Fibroblast of skin of back (primary cell): ENCODE measurements at regions not wholly inside any gene's neighbourhood (a gene's known extent, or its start where the extent isn't known, plus 50 kb on each side); places are given as distances from the start of the nearest gene placed in this dataset.
"Not testable (repeated sequence)": the region's sequence is repeated elsewhere in the genome, so short reads cannot be mapped to it uniquely, and the experiment has no call there.

Experiments used
- DNase-seq: peaks from one replicate; pipeline ENCODE4 v3.0.0-alpha.2; 2013

GRCh38 chr6:84916704-84917103, 152.3 kb upstream of the TBX18 start:
- DNase-seq: no peak

GRCh38 chr6:84912472-84913322, 148.3 kb upstream of the TBX18 start:
- DNase-seq: no peak

GRCh38 chr6:84910906-84911607, 146.7 kb upstream of the TBX18 start:
- DNase-seq: no peak

GRCh38 chr6:84908304-84908904, 144.0 kb upstream of the TBX18 start:
- DNase-seq: peak; percentile 33

- no peak for DNase-seq
Observed at GRCh38 chr6:84906514-84906913, 142.1 kb upstream of the TBX18 start.

- DNase-seq: no peak
Observed at GRCh38 chr6:84905823-84906222, 141.4 kb upstream of the TBX18 start.

- DNase-seq: no peak
Observed at GRCh38 chr6:84902354-84902928, 138.0 kb upstream of the TBX18 start.

- peak; percentile 80 for DNase-seq
Observed at GRCh38 chr6:84897988-84898594, 133.7 kb upstream of the TBX18 start.

- no peak for DNase-seq
Observed at GRCh38 chr6:84897011-84897410, 132.6 kb upstream of the TBX18 start.

GRCh38 chr6:84892671-84893070, 128.3 kb upstream of the TBX18 start:
- peak; percentile 97 for DNase-seq

- peak; percentile 87 for DNase-seq
Observed at GRCh38 chr6:84882768-84883766, 118.7 kb upstream of the TBX18 start.

GRCh38 chr6:84879385-84879784, 115.0 kb upstream of the TBX18 start:
- DNase-seq: not testable (repeated sequence)

- no peak for DNase-seq
Observed at GRCh38 chr6:84877515-84878210, 113.3 kb upstream of the TBX18 start.

- no peak for DNase-seq
Observed at GRCh38 chr6:84876723-84877514, 112.5 kb upstream of the TBX18 start.

GRCh38 chr6:84872996-84873723, 108.8 kb upstream of the TBX18 start:
- peak; percentile 68 for DNase-seq

GRCh38 chr6:84871925-84872324, 107.5 kb upstream of the TBX18 start:
- DNase-seq: no peak

GRCh38 chr6:84870672-84871071, 106.3 kb upstream of the TBX18 start:
- no peak for DNase-seq

- DNase-seq: no peak
Observed at GRCh38 chr6:84868149-84868548, 103.8 kb upstream of the TBX18 start.

GRCh38 chr6:84867521-84867920, 103.1 kb upstream of the TBX18 start:
- peak; percentile 71 for DNase-seq
